Type B pancreatic cell (in vitro differentiated cells): ENCODE measurements at regions not wholly inside any gene's neighbourhood (a gene's known extent, or its start where the extent isn't known, plus 50 kb on each side); places are given as distances from the start of the nearest gene placed in this dataset.

Experiments used
- DNase-seq: peaks from one replicate; pipeline ENCODE4 v3.0.0; 2021; ENCODE audit warnings: mixed read lengths; ENCODE audit not compliant: unreplicated experiment; ENCODE audit errors: extremely low spot score
- H3K27ac Mint-ChIP-seq: 2 replicates; pipeline ENCODE4 v1.8.0; 2021; ENCODE audit warnings: mild to moderate bottlenecking, mixed read lengths
- H3K27me3 Mint-ChIP-seq: 2 replicates; pipeline ENCODE4 v1.8.0; 2021; ENCODE audit warnings: mixed read lengths
- H3K36me3 Mint-ChIP-seq: 2 replicates; pipeline ENCODE4 v1.8.0; 2021; ENCODE audit warnings: mixed read lengths
- H3K4me1 Mint-ChIP-seq: one replicate; pipeline ENCODE4 v1.8.0; 2021; ENCODE audit warnings: mixed read lengths; ENCODE audit not compliant: unreplicated experiment
- H3K4me3 Mint-ChIP-seq: 2 replicates; pipeline ENCODE4 v1.8.0; 2021; ENCODE audit warnings: mild to moderate bottlenecking, mixed read lengths
- H3K9me3 Mint-ChIP-seq: 2 replicates; pipeline ENCODE4 v1.8.0; 2021; ENCODE audit warnings: mixed read lengths
- CTCF ChIP-seq: fragments of 200-600 bp; sonication (generic); conservative IDR thresholded peaks from 2 replicates; pipeline ENCODE4 v1.5.0; 2021; ENCODE audit warnings: antibody characterized with exemption, mild to moderate bottlenecking

GRCh38 chr6:149170564-149171452, 146.7 kb upstream of the TAB2 start:
- H3K4me1 Mint-ChIP-seq: peaks cover 24% of the 10 kb centered on the region
- peak overlapping the region; percentile 12 for H3K27ac Mint-ChIP-seq
- no peak for TF ChIP-seq CTCF
- no peak for DNase-seq
- H3K9me3 Mint-ChIP-seq: no peaks in the 10 kb centered on the region
- no peak overlapping the region for H3K4me3 Mint-ChIP-seq
- H3K27me3 Mint-ChIP-seq: peaks cover 31% of the 10 kb centered on the region
- H3K36me3 Mint-ChIP-seq: peaks cover 6% of the 10 kb centered on the region

GRCh38 chr6:149173222-149173621, 144.3 kb upstream of the TAB2 start:
- Mint-ChIP-seq H3K4me3 (no peak overlapping the region), H3K27me3 (peaks cover 34% of the 10 kb centered on the region), H3K9me3 (peaks cover under 1% of the 10 kb centered on the region), H3K4me1 (peaks cover 19% of the 10 kb centered on the region), H3K36me3 (peaks cover 6% of the 10 kb centered on the region), H3K27ac (no peak overlapping the region)
- DNase-seq: no peak
- TF ChIP-seq CTCF: no peak

- no peak for DNase-seq
- Mint-ChIP-seq H3K4me3 (no peak overlapping the region), H3K36me3 (peaks cover 3% of the 10 kb centered on the region), H3K4me1 (peaks cover 18% of the 10 kb centered on the region), H3K27me3 (peaks cover 23% of the 10 kb centered on the region), H3K27ac (no peak overlapping the region), H3K9me3 (peaks cover 5% of the 10 kb centered on the region)
- TF ChIP-seq CTCF: no peak
Measured at GRCh38 chr6:149174962-149175361, 142.6 kb upstream of the TAB2 start.

GRCh38 chr6:149176971-149177667, 140.4 kb upstream of the TAB2 start:
- Mint-ChIP-seq H3K9me3 (peaks cover 5% of the 10 kb centered on the region), H3K4me1 (peaks cover 11% of the 10 kb centered on the region), H3K36me3 (peaks cover 3% of the 10 kb centered on the region), H3K4me3 (no peak overlapping the region), H3K27ac (no peak overlapping the region), H3K27me3 (peaks cover 18% of the 10 kb centered on the region)
- TF ChIP-seq CTCF: no peak
- no peak for DNase-seq

DNA sequence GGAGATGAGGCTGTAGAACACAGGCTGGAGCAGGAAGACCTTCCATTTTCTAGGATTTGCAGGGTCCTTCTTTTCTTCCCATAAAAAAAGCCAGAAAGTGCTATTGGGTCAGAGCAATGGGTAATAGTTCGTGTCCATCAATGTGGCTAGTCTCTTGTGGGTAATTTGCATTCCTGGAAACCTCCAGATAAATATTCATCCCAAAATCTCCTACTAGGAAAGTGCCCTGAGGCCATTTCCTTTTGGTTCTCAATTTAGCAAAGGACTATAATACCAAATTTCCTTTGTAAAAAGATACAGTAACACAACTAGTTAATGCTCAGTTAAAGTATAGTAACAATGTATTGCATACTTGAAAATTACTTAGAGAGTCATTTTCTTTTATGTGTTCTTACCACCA, 138.1 kb upstream of the TAB2 start:
- no peak for DNase-seq
- H3K27me3 Mint-ChIP-seq: peaks cover 5% of the 10 kb centered on the region
- peaks cover 8% of the 10 kb centered on the region for H3K9me3 Mint-ChIP-seq
- no peak for TF ChIP-seq CTCF
- H3K36me3 Mint-ChIP-seq: peaks cover 4% of the 10 kb centered on the region
- peaks cover 13% of the 10 kb centered on the region for H3K4me1 Mint-ChIP-seq
- no peak overlapping the region for H3K4me3 Mint-ChIP-seq
- H3K27ac Mint-ChIP-seq: no peak overlapping the region
